Inferior parietal cortex (tissue), 1 donor: ENCODE measurements at regions not wholly inside any gene's neighbourhood (a gene's known extent, or its start where the extent isn't known, plus 50 kb on each side); places are given as distances from the start of the nearest gene placed in this dataset.
A peak's percentile ranks its signal among the peaks of the same experiment; 100 is the strongest.

Experiments
- DNase-seq: peaks from one replicate; pipeline ENCODE4 v3.0.0-alpha.2; 2016; ENCODE audit errors: extremely low spot score

DNA sequence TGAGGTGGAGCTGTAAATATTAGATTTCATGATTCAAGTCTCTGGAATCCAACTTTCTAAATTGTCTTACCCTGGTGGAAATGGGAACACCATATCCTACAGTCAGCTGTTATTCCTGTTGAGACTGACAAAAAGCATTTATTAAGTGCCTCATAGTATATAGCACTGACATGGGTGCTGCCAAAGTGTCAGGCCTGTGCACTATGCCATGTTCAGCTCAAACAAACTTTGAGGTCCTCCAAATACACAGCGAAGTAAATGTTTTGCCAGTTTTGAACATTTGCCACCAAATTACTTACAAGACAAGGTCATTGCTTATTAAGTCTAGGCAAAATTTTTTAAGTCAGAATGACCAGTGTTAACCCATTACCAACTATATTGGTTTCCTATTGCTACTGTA lies 162.9 kb upstream of the SLC25A13 start:
- no peak for DNase-seq

DNA sequence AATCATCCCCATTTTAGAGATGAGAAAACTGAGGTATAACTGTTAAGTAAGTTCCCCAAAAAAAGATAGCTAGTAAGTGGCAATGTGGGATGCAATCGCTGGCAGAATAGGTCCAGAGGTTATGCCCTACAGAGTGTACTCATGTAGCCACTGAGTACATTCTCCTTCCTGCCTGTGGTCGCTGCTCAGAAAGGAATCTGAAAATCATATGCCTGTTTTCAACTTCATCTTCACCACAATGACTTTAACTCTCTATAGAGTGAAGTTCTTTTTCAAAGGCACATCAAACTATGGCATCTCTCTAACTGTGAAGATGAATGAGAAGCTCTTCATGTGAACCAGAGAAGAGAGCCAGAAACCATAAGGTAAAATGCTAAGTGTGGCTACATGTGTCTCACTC lies 162.2 kb upstream of the SLC25A13 start:
- no peak for DNase-seq

DNA sequence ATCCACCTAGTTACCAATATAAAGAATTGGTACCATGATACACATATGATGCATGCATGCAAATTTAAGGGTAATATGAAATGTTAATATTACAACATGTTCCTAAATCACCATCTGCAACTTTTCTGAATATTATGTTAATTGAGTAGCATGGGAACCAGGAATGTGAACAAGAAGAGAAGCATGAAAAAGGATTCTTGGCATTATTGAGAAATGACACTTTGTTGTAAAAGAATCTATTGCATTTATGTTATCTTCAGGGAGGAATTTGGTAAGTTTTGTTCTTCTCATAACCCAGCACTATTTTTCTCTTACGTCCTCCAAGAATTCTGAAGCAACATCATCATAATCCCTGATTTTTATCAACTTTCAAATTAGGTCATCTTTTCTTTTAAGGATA lies 159.9 kb upstream of the SLC25A13 start:
- DNase-seq: no peak

DNA sequence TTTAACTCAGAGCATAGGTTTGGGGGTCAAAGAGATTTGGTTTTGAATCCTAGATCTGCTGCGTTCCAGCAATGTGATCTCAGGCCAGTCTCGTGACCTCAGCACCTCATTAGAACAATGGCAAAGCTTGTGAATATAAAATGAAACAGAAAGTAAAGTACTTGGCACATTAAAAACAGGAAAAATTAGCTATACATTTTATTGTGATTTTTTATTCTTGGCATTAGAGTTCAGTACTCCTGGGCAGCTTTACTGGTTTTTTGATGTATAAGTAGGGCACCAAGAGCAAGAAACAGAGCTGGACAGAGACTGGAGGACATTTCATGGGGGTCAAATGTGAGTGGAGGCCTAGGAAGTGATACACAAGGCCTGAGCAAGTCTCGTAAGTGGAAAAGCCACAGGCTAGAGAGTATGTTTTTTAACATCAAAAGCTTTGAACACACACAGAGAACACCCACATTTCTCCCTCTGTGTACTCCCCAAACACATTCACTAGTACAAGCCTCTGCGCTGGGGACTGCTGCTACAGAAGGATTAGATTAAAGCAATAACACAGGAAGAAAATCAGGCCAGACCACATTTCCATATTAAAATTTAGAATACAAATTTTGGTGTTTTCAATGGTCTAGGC lies 157.2 kb upstream of the SLC25A13 start:
- no peak for DNase-seq

GRCh38 chr7:96471606-96472005 lies 149.7 kb upstream of the SLC25A13 start:
- no peak for DNase-seq

- no peak for DNase-seq
Measured at GRCh38 chr7:96452146-96452545, 130.2 kb upstream of the SLC25A13 start.

GRCh38 chr7:96449094-96449493 lies 127.2 kb upstream of the SLC25A13 start:
- DNase-seq: no peak

- DNase-seq: no peak
Measured at GRCh38 chr7:96447109-96447645, 125.3 kb upstream of the SLC25A13 start.

DNA sequence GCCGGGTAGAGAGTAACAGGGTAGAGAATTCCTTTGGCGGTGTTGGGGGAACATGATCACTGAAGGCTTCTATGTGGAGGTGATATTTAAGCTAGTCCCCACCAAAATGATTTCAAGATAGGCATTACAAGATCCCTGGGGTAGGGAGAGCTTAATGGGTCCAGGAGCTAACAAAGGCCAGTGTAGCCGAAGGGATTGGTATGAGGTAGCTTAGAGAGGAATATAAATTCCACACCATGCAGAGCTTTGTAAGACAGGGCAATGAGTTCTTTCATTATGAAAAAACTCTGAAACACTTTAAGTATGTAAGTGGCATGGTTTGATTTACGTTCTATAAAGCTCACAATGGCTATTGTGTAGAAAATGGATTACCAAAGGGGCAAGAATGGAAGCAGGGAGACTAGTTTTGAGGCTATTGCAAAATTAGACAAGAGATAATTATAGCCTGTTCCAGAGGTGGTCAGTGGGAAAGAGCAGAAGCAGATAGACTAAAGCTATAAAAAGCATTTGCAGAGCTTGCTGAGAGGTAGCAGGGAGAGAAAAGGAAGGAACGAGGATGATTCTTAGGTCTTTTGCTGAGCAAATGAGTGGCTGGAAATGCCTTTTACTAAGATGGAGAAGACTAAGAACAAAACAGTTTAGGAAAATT lies 119.7 kb upstream of the SLC25A13 start:
- no peak for DNase-seq

- DNase-seq: no peak
Measured at GRCh38 chr7:96440328-96440727, 118.4 kb upstream of the SLC25A13 start.

- no peak for DNase-seq
Measured at GRCh38 chr7:96436880-96437279, 115.0 kb upstream of the SLC25A13 start.

DNA sequence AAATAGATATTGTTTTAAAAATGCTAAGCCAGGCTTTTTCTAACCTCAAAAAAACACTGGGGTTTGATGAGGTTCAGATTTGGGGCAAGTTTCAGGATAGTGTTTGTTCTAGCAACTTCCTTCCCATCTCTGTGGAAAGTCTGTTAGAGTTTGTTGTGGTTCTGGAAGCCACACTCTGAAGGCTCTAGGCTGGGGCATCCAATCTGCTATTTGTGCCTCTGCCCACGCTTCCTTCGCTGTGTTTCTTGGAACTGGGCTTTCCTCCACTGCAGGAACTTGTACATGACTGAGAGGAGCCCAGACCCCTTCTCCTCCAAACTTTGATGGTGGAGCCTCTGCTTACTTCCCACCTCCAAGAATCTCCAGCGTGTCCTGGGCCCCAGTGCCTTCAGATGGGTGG lies 108.5 kb upstream of the SLC25A13 start:
- no peak for DNase-seq

DNA sequence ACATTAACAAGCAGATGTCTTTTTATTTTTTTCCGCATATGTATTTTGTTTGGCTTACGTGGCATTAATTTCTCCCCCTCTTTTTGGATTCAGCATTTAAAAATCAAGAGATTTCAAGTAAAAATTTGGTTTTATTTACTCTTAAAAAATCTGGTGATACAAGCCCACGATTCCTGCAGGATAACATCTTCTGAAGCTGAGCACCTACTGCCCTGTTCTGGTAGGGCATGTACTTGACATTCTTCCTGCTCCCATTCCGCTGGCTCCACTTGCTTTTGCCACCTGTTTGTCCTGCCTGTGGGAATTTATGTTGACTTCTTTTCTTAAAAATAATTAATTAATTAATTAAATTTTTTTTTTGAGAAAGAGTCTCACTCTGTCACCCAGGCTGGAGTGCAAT lies 105.2 kb upstream of the SLC25A13 start:
- DNase-seq: no peak

GRCh38 chr7:96426685-96427084 lies 104.8 kb upstream of the SLC25A13 start:
- no peak for DNase-seq

- no peak for DNase-seq
Measured at GRCh38 chr7:96426027-96426426, 104.1 kb upstream of the SLC25A13 start.

GRCh38 chr7:96424411-96424810 lies 102.5 kb upstream of the SLC25A13 start:
- no peak for DNase-seq

DNA sequence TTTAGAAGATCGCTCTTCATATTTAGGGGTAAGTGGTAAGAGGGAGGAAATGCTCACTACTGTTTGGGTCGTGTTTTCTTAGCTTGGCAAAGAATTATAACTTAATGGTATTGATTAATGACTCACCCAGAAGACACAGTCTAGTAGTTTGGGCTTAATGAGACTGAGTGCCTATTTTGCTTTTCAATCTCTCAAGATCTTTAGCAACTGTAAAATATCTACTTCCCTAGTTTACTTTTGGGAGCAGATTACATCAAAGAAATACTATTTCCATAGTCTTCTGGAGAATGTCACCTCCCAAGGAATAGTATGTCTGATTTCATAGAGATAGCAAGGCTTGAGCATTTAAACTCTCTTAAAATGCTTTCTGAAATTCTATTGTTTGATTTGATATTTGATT lies 100.5 kb upstream of the SLC25A13 start:
- no peak for DNase-seq

DNA sequence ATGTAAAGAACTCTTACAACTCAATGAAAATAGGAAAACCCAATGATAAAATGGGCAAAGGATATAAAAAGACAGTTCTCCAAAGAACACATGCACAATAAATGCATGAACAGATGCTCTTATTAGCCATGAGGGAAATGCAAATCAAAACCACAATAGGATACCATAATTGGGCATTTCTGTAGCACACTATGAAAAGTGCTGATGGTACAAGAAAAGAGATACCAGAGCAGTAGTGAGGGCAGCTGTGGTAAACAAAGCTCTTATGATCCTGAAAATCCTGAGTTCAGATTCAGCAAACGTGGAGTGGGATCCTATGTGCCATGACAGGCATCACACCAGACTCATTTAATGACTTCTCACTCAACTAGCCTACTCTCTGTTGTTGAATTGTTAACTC lies 96.7 kb upstream of the SLC25A13 start:
- DNase-seq: no peak

GRCh38 chr7:96417784-96418183 lies 95.9 kb upstream of the SLC25A13 start:
- no peak for DNase-seq

- no peak for DNase-seq
Measured at GRCh38 chr7:96416599-96416998, 94.7 kb upstream of the SLC25A13 start.

- no peak for DNase-seq
Measured at GRCh38 chr7:96416116-96416515, 94.2 kb upstream of the SLC25A13 start.

DNA sequence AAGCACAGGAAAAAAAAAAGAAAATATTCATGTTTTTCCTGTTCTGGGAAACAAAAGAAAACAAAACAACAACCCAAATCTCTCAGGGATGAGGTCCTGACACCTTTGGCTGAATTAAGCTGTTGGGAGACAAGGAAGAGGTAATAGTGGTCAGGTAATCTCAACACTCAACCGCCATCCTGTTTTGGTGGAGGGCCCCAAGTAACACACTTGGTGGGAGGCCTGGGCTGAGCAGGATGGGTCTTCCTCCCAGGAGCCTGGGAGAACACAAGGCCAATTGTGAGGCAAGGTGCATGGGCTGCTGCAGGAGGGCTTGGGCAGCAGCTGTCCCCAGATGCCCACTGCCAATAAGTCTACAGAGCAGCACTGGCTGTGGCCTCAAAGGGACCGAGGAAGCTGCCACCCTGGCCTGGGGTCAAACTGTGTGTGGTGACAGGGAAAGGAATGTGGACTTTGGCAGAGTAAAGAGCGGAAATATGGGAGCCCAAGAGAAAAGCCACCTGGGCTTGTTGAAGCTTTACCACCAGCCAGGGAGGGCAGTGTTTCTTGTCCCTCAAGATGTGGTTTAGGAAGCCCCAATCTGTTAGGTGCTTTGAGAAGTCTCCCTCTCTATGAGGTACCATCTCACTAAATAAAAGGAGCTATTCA lies 93.5 kb upstream of the SLC25A13 start:
- DNase-seq: no peak

GRCh38 chr7:96414931-96415292 lies 93.0 kb upstream of the SLC25A13 start:
- DNase-seq: peak; percentile 76
